ENCODE measurements at regions not wholly inside any gene's neighbourhood (a gene's known extent, or its start where the extent isn't known, plus 50 kb on each side); places are given as distances from the start of the nearest gene placed in this dataset.
A peak's percentile ranks its signal among the peaks of the same experiment; 100 is the strongest.
"Not testable (repeated sequence)": the region's sequence is repeated elsewhere in the genome, so short reads cannot be mapped to it uniquely, and the experiment has no call there.

DNA sequence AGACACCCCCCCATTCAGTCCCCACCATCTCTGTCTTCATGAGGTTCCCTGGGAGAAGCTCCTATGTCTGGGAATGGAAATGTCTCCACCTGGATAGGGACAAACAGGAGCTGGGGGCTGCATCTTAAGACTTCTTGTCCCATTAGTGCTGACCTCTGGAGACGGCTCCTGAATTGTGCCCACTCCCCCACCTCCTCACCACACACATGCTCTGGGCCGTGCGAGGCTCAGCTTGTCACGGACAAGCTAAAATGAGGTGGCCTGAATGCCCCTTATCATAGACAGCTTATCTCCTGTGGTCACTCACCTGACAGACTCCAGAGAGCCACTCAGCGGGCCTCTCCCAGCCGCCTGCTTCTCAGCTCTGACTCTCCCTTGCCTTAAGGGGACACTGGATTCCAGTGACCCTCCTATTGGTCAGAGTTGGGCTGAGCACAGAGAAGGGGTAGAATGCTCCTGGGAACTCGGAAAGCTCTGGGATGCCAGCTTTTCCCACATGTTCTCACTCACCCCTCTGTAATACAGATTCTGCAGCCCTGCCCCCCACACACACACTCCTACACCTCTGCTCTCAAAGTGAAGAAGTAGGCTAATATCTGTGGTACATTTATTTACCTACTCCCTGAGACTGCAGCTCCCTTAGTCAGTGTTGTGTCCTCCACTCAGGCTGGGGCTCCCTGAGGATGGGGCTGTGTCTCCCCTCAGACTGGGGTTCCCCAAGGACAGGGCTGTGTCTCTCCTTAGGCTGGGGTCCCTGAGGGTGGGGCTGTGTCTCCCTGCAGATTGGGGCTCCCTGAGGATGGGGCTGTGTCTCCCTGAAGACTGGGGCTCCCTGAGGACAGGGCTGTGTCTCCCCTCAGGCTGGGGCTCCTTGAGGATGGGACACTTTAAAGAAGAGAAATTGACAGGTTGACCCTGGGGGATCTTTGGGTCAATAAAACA lies 167.5 kb downstream of the VEGFA start:
- DNase-seq (ENCODE audit: low spot score), result no peak

DNA sequence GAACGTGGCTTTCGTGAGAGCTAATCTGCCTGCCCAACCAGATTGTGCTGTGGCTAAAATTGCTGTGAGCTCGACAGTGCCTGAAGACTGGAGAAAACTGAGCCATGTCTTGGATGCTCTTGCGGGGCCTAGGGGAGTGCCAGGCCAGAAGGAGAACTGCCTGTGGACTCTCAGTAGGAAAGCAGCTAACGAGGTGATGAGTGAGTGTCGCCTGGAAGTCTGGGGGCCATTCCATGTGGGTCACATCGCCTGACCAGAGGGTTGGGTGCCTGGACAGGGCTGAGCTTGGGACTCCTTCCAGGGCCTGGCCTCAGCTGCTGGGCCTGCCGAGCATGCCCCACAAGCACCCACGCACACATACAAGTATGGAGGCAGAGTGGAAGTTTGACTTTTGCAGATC lies 166.5 kb downstream of the VEGFA start:
- no peak for DNase-seq (ENCODE audit: low spot score)

DNA sequence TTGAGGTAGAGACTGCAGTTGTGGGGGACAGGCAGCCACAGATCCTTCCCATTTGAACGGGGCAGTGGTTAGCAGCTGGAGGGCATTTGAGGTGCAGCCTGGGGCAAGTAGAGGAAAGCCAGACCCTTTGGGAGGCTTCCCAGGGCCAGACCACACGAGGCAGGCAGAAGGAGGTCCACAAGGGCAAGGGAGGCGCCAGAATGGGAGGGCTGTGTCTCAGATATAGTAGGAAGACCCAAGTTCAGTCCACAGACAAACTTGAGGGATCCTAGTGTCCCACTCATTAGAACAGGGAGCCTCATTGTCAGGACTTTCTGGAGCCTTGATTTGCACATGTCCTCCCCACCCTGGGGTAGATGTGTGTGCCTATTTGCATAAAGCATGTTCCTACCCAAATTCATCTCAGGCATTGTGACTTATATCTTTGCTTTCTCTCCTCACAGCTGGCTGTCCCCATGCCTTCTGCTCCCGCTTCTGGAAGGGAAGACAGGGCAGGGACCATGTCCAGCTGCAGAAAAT lies 166.0 kb downstream of the VEGFA start:
- DNase-seq (ENCODE audit: low spot score), result no peak

DNA sequence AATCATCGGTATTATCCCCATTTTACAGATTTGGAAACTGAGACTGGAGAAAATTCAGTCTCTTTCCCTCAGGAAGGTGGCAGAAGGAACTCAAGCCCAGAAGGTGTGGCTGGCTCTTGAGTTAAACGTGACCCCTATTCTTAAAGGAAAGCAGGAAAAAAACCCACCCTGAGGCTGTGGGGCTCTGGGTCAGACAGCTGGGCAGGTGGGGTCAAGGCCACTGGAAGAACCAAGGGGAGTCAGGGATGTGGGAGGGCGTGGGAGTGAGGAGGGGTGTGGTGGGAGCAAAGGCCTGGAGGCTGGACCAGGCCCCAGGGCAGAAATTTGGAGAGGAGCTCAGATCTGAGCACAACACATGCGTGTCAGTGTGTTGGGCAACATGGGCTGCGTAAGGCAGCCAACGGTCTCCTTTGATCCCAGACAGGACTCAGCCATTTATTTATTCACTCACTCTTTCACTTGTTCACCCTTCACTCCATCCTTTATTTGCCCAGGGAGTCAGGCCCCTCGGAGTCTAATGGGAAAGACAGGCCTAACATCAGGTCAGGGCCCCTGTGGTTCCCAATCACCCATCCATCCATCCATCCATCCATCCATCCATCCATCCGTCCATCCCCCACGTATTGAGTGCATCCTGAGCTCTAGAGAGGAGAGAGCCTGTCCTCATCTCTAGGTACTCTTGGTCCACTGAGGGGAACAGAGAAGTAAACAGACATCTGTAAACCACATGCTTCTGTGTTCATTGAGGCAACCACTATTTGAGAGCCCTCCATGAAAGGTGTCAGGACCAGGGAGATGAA lies 165.0 kb downstream of the VEGFA start:
- no peak for DNase-seq (ENCODE audit: low spot score)

DNA sequence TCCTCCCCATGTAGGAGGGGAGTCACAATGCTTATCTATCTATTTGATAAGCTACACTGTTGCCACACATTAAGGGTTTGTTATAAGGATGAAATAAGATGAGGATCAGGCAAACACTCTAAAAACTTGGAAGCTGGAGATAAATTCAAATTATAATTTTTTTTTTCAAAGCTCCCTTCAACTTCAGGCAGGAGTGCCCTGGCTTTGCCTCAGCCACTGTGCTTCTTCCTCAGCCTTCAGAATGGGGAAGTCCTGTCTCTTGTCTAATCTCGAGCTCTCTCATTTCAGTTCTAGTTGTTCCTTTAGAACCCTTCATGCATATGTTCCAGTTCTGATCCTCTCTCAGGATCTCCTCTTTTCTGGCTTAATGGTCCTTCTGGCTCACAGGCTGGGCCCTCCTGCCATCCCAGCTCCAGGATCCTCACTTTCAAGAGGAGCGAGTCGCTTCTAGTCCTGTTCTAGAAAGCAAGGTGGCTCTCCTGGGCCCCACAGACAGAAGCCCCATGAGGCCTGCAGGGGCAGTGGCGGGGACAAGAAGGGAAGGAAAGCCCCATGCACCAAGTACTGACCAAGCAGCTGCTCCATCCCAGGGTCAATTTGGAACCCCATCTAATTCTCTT lies 164.3 kb downstream of the VEGFA start:
- DNase-seq (ENCODE audit: low spot score), result no peak

DNA sequence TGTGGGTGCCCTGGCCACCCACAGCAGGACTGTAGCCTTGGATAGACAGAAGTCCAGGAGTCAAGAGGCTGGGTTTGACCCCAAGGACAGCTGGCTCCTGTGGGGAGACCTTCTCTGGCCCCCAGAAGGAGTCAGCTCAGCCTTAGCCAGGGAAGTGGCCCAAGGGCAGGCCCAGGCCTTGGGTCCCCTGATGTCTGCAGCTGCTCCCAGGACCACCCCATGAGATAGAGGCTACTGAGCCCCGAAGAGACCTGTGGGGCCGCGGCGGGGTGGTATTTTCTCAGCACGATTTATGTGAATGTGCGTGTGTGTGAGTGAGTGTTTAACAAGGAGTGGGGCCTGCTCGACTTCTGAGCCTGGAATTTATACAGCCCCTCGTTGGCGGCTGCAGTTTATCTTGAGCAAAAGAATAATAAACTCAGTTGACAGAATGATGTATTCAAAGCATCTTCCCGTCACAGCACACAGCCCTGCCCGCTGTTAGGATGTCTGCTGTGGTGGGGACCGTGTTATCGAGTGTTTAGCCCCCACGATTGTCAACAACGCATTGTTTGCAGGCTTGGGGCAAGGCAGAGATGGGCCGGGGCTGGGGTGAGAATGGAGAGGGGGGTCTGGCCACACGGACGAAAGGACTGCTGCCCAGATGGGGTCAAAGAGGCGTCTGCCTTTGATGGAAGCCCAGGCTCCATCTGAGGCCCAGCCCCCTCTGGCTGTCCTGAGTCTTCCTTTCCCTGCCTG lies 163.3 kb downstream of the VEGFA start:
- DNase-seq (ENCODE audit: low spot score), result no peak

DNA sequence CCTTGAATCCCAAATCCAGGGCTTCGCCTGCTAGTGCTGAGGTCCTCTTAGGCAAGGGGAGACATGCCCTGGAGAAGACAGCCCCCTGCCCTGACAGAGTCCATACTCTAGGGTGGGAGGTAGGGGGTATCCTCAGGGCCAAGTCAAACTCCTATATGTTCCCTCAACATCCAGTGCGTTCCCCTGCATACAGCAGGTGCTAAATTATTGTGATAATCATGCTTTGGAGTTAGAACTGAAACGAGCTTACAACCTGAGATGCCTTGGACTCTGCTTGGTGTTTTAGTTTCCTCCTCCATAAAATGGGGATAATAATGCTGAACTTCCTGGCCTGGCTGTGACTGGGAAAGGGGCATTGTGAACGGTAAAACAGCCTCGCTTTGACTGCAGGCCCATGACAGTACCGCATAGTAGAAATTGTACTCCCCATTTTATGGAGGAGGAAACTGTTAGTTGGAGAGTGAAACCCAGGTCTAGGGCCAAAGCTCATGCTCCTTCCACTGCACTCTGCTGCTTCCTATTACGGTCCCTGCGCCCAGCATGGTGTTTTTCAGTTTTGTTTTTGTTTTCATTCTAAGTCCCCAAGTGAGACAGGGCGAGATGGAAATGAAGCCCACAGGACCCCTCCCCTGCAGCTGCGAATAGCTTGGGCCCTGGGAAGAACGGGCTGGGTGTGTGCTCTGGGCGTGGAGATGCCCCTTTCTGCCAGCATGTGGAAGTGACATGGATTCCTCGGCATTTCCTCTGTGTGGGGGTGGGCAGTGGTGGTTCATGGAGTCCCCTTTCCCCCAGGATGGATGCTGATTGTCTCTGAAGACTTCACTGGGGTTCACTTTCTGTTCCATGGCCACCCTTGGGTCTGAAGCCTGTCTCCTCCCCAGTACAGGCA lies 162.5 kb downstream of the VEGFA start:
- DNase-seq (ENCODE audit: low spot score), result no peak

DNA sequence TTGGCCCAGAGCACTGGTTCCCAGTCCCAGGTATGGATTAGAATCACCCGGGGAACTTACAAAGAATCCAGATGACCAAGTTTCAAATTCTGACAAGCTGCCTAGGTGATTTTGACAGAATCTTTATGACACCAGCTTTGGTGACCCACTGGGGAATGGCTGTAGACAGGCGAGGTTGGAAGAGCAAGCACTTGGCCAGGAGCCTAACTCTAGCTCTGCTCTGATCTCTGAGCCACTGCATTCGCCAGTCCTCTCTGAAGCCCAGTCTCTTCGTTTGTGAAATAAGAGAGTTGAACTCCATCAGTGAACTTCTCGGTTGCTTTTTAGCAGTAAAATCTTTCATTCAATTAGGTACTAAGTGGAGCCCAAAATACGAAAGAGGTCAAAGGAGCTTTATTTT lies 161.2 kb downstream of the VEGFA start:
- no peak for DNase-seq (ENCODE audit: low spot score)

DNA sequence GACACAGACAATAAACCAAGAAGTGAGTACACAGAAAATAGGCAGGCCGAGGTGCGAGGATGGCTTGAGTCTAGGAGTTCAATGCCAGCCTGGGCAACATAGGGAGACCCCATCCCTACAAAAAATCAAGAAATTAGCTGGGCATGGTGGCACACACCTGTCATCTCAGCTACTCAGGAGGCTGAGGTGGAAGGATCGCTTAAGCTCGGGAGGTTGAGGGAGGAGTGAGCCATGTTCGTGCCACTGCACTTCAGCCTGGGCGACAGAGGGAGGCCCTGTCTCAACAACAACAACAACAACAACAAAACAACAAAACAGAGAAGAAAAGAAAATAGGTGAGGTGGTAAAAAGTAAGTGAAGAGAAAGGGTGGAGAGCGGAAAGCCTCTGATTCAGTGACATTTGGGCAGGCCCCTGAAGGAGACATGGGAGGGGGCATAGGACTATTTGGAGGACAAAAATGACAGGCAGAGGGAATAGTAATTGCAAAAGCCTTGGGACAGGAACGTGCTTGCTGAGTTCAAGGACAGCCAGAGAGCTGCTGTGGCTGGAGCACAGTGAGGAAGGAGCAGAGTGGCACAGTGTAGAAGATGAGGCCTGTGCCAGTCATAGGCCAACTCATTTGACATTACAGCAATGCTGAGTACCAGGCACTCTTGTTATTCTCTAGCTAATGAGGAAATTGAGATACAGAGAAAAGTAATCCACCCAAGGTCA lies 160.6 kb downstream of the VEGFA start:
- DNase-seq (ENCODE audit: low spot score), result no peak

DNA sequence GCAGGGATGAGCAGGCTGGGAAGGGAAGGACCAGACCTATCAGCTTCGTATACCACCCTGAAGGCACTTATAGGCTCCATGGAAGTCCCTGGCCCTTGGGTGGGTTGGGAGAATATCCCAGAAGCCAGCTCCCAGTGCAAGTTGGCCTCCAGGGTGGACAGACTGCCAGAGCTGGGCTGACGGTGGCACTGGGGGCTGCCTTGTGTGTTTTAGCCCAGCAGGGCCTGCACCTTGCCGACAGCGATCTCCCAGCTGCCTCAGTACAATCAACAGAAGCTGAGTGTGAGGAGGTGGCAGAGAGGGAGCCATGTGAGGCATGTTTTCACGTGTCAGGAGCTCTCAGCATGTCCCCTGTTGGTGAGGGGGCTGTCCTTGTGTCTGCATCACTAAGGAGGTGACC lies 159.5 kb downstream of the VEGFA start:
- no peak for DNase-seq (ENCODE audit: low spot score)

DNA sequence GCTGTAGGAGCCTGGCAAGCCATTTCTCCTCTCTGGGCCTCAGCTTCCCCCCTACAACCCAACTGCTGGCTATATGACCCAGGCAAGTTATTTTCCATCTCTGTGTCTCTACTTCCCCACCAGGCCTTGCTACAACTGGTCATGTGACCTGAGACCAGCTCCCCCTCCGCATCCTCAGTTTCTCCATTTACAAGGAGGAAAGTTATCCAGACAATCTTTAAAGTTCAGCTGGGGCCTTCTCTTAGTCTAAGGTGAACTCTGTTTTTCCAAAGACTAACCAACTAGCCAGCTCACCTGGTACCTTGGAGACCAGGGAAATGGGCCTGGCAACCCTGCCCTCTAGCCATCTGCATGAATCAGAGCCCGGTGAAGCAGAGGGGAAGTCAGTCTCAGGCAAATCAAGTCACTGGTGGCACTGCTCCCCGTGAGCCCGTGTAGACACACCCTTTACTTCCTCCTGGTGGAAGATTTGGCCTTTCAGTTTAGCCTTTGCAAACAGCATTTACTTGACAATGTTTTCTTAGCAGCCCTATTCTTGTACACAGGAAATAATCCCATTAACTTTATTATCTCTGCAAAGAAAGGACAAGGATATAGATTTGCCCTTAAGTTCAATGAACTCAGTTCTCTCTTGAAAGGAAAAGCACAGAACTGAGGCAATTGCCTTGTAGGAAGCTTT lies 157.7 kb downstream of the VEGFA start:
- DNase-seq (ENCODE audit: low spot score), result peak; percentile 36

DNA sequence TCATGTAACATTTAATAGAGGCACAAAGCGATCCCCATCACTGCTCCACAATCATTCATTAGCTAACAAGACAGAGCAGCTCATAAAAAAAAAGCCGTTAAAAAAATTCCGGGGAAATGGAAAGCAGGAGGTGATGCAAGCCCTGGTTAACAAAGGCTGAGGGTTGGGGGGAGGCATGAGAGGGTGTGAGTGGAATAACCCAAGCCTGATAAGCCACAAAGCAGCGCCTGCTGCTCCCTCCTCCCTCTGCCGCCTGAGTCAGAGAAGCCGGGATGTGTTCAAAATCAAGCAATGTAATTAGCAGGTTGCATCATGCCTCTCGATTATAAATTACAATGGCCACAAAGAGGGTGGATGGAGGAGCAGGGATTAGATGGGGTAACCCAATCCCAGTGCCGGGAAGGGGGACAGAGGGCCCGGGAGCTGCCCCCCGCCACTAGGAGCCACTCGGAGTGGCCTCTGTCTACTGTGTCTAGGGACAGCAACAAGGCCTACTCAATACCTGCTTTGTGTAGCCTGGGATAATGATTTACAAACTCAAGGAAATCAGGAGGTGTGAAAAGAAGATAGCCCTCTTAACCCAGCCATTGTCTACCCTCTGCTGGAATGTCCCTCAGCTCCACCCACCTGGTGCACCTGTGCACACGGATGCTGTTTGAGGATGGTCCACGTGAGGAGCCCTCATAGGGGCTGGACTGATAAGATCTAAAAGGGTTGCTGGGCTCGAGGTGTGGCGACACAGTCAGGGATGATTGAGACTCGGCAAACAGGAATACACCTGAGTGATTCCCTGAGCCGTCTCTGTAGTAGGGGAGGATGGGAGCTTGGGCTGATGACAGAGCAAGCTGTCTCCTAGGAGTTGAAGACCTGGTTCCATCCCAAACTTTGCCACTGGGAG lies 156.9 kb downstream of the VEGFA start:
- DNase-seq (ENCODE audit: low spot score), result peak; percentile 97

DNA sequence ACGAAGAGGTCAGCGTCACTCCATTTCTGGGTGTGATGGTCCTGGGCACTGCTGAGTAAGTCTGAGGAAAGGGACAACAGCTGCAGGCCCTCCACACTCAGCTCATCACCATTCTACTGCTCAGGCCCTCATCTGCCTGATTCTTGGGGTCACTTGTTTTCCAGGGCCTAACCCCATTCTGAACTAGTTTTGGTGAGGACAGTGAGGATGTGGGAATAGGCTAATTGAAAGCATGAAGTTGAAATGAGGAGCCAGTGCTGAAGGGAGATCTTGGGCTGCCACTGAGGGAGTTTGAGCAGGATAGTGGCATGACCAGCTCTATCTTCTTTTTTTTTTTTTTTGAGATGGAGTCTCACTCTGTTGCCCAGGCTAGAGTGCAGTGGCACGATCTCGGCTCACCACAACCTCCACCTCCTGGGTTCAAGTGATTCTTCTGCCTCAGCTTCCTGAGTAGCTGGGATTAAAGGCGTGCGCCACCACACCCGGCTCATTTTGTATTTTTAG lies 155.7 kb downstream of the VEGFA start:
- not testable (repeated sequence) for DNase-seq (ENCODE audit: low spot score)

DNA sequence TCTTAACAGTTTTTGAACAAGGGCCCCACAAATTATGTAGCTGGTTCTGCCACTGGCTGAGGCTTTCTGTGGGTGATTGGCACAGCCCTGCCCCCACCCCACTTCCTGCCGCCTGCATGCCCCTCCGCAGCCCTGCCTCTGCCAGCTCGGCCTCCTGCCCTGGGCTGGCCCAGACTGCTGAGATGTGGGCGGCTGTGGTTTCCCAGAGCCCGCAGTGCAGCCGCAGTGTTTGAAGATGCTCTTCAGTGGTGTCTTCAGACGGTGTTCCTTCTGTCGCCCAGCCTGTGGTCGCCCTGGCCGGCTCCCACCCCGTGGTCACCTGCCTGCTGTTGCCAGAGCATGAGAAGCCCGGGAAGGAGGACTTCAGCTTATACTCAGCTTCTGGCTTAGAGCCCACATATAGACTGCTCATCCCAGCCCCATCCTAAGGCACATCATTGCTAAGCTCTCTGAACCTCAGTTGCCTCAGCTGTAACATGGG lies 154.3 kb downstream of the VEGFA start:
- DNase-seq (ENCODE audit: low spot score), result peak; percentile 35

DNA sequence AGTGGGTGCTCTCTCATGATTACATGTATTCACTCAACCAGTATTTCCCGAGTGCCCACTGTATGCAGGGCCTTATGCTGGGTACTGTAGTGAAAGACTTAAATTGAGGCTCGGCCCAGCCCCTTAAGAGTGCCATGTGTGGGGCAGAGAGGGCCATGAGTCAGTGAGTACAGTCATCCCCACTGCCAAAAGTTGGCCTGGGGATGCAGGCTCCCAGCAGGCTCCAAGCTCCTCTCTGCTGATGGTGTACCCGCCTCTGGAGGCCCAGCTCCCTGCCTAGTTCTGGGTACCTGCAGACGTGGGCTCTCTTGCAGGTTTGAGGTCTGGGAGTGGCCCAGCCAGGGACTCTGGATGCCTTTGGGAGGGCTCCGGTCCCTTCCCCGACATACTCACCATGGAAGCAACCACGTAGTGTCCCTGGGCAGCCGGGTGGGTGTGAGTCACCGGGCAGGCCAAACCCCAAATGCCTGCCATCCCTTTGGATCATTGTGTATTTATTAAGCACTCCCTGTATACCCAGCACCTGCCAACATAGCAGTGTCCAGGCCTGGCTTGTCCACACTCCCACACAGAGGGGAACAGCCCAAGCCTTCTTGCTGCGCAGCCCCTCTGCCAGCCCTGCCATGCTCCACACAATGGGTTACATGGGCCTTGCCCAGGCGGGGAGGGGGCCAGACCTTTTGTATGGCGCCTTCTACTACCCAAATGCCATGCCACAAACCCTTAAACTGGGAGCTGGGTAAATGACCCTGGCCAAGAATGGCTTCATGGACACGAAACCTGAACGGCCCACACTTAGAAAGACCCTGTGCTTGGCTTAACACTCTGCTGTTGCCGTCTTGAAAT lies 153.6 kb downstream of the VEGFA start:
- DNase-seq (ENCODE audit: low spot score), result no peak

All from HT-29 (cell line).